ENCODE measurements at regions not wholly inside any gene's neighbourhood (a gene's known extent, or its start where the extent isn't known, plus 50 kb on each side); places are given as distances from the start of the nearest gene placed in this dataset.

DNA sequence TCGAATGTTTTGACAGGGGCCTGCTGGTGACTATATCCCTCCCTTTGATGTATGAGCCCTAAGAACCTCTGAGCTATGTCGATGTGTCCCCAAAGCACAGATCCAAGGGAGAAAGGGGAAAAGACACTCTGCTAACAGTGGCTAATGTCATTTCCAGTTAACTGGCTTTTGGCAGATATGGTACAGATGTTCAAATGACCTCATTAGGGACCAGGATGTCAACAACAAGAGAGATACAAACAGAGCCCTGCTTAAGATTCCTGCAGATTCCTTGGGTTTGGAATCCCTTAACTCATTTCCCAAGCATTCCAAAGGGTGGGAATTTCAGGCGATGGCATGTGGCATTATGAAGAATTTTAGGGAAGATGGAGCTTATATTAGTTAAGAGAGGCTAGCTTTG lies 517.3 kb downstream of the SOX6 start:
- TF ChIP-seq, protein P1, sequence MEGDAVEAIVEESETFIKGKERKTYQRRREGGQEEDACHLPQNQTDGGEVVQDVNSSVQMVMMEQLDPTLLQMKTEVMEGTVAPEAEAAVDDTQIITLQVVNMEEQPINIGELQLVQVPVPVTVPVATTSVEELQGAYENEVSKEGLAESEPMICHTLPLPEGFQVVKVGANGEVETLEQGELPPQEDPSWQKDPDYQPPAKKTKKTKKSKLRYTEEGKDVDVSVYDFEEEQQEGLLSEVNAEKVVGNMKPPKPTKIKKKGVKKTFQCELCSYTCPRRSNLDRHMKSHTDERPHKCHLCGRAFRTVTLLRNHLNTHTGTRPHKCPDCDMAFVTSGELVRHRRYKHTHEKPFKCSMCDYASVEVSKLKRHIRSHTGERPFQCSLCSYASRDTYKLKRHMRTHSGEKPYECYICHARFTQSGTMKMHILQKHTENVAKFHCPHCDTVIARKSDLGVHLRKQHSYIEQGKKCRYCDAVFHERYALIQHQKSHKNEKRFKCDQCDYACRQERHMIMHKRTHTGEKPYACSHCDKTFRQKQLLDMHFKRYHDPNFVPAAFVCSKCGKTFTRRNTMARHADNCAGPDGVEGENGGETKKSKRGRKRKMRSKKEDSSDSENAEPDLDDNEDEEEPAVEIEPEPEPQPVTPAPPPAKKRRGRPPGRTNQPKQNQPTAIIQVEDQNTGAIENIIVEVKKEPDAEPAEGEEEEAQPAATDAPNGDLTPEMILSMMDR (IDR thresholded peaks at IDR 0.05), result no peak
- no peak for TF ChIP-seq POLR2A (IDR thresholded peaks at IDR 0.05)

Measured in right lobe of liver (tissue), 4 donors.